K562 (cell line): ENCODE measurements at regions not wholly inside any gene's neighbourhood (a gene's known extent, or its start where the extent isn't known, plus 50 kb on each side); places are given as distances from the start of the nearest gene placed in this dataset.

Source experiments
- ATAC-seq: fragments of 200-7000 bp; cut with Tn5 transposase; 3 replicates; pipeline ENCODE4 v1.9.1; 2020; ENCODE audit warnings: moderate library complexity
- BruUV-seq: library from RNA; stranded (reverse); fragments of 400-500 nt; replicated peaks from 2 replicates; lab custom pipeline; 2021; lab: Mats Ljungman, UMichigan
- CTCF ChIA-PET: fragments of 300-600 bp; formaldehyde crosslinking; extraction: SDS; loops from one replicate; lab custom pipeline; 2021; ENCODE audit warnings: low intra/inter-chr PET ratio; lab: Yijun Ruan, JAX
- POLR2A ChIA-PET: fragments of 300-600, 350-650 bp; sonication (Branson Sonifier 250); formaldehyde crosslinking; extraction: SDS; loops from one replicate; lab custom pipeline; 2021; ENCODE audit warnings: antibody characterized with exemption, inconsistent platforms; lab: Yijun Ruan, JAX
- DNase-seq, 4 experiments: peaks; one replicate each; pipeline versions ENCODE4 v3.0.0 to v3.0.0-alpha.2; 2011 to 2018; ENCODE audit warnings: low spot score in 3 of 4, mixed read lengths in 3 of 4; ENCODE audit errors: extremely low read depth in 1 of 4
- FAIRE-seq: peaks from 2 replicates; lab custom pipeline; 2011; peaks lifted over from hg19 to GRCh38; lab: Jason Lieb, UNC
- H2AFZ ChIP-seq: 2 replicates; pipeline ENCODE4 v1.6.0; 2011; ENCODE audit warnings: low read depth, low read length, control low read depth, inconsistent platforms
- H3K27ac ChIP-seq: fragments of 200-600 bp; 3 replicates; pipeline ENCODE4 v1.8.0; 2011; ENCODE audit warnings: low read depth, mild to moderate bottlenecking, control low read depth, inconsistent platforms, low read length, moderate library complexity, mixed read lengths; ENCODE audit errors: extremely low read depth
- H3K27me3 ChIP-seq, 2 experiments: fragments of 300-600 bp in 1 of 2; 2 replicates in 1 of 2; 3 replicates in 1 of 2; pipeline versions ENCODE4 v1.6.0 to v1.8.0; 2011; ENCODE audit warnings: inconsistent platforms in 2 of 2, low read length in 2 of 2, mild to moderate bottlenecking in 1 of 2, mixed read lengths in 1 of 2, moderate library complexity in 1 of 2; ENCODE audit not compliant: control insufficient read depth in 2 of 2, insufficient read depth in 2 of 2
- H3K36me3 ChIP-seq: fragments of 300-600 bp; 3 replicates; pipeline ENCODE4 v1.8.0; 2011; ENCODE audit warnings: mild to moderate bottlenecking, low read length, inconsistent platforms; ENCODE audit not compliant: control insufficient read depth, insufficient read depth
- H3K4me1 ChIP-seq, 2 experiments: fragments of 200-600 bp in 1 of 2; replicated peaks in 1 of 2; 2 replicates in 1 of 2; 3 replicates in 1 of 2; pipeline versions ENCODE4 v1.5.1 to v1.8.0; 2011; ENCODE audit warnings: inconsistent platforms in 2 of 2, low read length in 2 of 2, mild to moderate bottlenecking in 1 of 2, mixed read lengths in 1 of 2, moderate library complexity in 1 of 2; ENCODE audit not compliant: control insufficient read depth in 2 of 2, insufficient read depth in 2 of 2
- H3K4me2 ChIP-seq: 2 replicates; pipeline ENCODE4 v1.6.1; 2011; ENCODE audit warnings: low read length, control low read depth, inconsistent platforms, mixed read lengths; ENCODE audit not compliant: insufficient read depth
- H3K4me3 ChIP-seq: fragments of 200-600 bp; sonication (generic), shearing (Covaris generic); 2 replicates; pipeline ENCODE4 v1.5.1; 2016; ENCODE audit warnings: control low read depth, inconsistent platforms
- H3K79me2 ChIP-seq: fragments of 200-600 bp; 3 replicates; pipeline ENCODE4 v1.8.0; 2011; ENCODE audit warnings: low read length, inconsistent platforms; ENCODE audit not compliant: control insufficient read depth, insufficient read depth
- H3K9ac ChIP-seq, 2 experiments: 2 replicates each; pipeline versions ENCODE4 v1.6.0 to v1.6.1; 2011; ENCODE audit warnings: low read depth in 2 of 2, low read length in 2 of 2, control low read depth in 1 of 2, inconsistent platforms in 1 of 2, mild to moderate bottlenecking in 1 of 2, mixed read lengths in 1 of 2; ENCODE audit not compliant: insufficient read depth in 1 of 2
- H3K9me1 ChIP-seq: one replicate; pipeline ENCODE4 v1.6.0; 2011; ENCODE audit warnings: inconsistent platforms, mild to moderate bottlenecking, low read length, moderate library complexity; ENCODE audit not compliant: control insufficient read depth, insufficient read depth
- H3K9me3 ChIP-seq: replicated peaks from 2 replicates; pipeline ENCODE4 v1.5.1; 2011; ENCODE audit warnings: low read depth, low read length, inconsistent platforms; ENCODE audit not compliant: control insufficient read depth, insufficient read depth
- H4K20me1 ChIP-seq: replicated peaks from 2 replicates; pipeline ENCODE4 v1.6.1; 2011; ENCODE audit warnings: low read length, inconsistent platforms, mixed read lengths; ENCODE audit not compliant: control insufficient read depth, insufficient read depth
- FOXJ2 ChIP-seq: fragments of 200-800 bp; sonication (Bioruptor generic); IDR thresholded peaks from 2 replicates; pipeline ENCODE4 v1.6.1; 2016; ENCODE audit warnings: missing genetic modification characterization, missing compliant biosample characterization
- FOXK1 ChIP-seq: sonication (generic); formaldehyde crosslinking; IDR thresholded peaks from 2 replicates; pipeline ENCODE4 v1.8.0; 2022; ENCODE audit warnings: missing genetic modification reagents, mild to moderate bottlenecking, borderline replicate concordance
- KLF10 ChIP-seq: fragments of 250-450 bp; sonication (Bioruptor Pico); IDR thresholded peaks from 2 replicates; pipeline ENCODE4 v1.6.1; 2021; ENCODE audit warnings: matching md5 sums
- L3MBTL2 ChIP-seq: fragments of 450-650 bp; IDR thresholded peaks from 2 replicates; pipeline ENCODE4 v1.6.1; 2016; ENCODE audit warnings: mild to moderate bottlenecking, moderate library complexity
- MTA3 ChIP-seq: fragments of 450-650 bp; formaldehyde crosslinking; IDR thresholded peaks from 2 replicates; pipeline ENCODE4 v1.6.1; 2017; ENCODE audit warnings: mild to moderate bottlenecking, borderline replicate concordance
- PATZ1 ChIP-seq: fragments of 250-450 bp; sonication (Bioruptor Pico); IDR thresholded peaks from 2 replicates; pipeline ENCODE4 v1.5.0; 2020; ENCODE audit warnings: mild to moderate bottlenecking, borderline replicate concordance
- PHB ChIP-seq: fragments of 250-450 bp; sonication (Bioruptor Pico); IDR thresholded peaks from 2 replicates; pipeline ENCODE4 v1.5.0; 2021
- TAF9B ChIP-seq: fragments of 450-650 bp; IDR thresholded peaks from 2 replicates; pipeline ENCODE4 v1.6.1; 2018; ENCODE audit warnings: mild to moderate bottlenecking; ENCODE audit not compliant: partially characterized antibody
- TAL1 ChIP-seq: fragments of 450-650 bp; IDR thresholded peaks from 2 replicates; pipeline ENCODE4 v1.6.1; 2016; ENCODE audit warnings: mild to moderate bottlenecking
- ZBED1 ChIP-seq: IDR thresholded peaks from 2 replicates; pipeline ENCODE4 v1.6.1; 2014
- WGBS: fragments of 100-300 bp; shearing (Covaris generic); methylation state at CpG from one replicate; pipeline ENCODE4 v1.1.6; 2016; ENCODE audit warnings: low coverage, mixed read lengths; ENCODE audit not compliant: insufficient coverage; ENCODE audit errors: missing lambda C conversion rate; 5-methylcytosine and 5-hydroxymethylcytosine counted together
- in situ Hi-C: fragments of 300-500 bp; cut with MboI; formaldehyde crosslinking; loops from 4 replicates; pipeline ENCODE4 v1.15.0; 2018; ENCODE audit warnings: inconsistent platforms, mixed read lengths
- intact Hi-C: fragments of 100-400 bp; cut with micrococcal nuclease; formaldehyde crosslinking; loops from 2 replicates; pipeline ENCODE4 v1.14.2; 2022

DNA sequence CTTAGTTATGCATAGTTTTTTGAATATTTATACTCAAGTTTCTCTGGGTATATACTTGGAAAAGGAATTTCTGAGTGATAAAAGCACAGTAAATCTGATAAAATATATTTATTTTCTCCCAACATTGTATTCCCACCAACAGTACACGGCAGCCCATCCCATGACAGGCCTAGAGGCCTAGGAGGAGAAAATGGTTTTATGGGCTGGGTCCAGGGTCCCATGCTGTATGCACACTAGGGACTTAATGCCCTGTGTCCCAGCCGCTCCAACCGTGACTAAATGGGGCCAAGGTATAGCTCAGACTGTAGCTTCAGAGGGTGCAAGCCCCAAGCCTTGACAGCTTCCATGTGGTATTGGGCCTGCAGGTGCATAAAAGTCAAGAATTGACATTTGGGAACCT is 1007.7 kb downstream of the DSC3 start:
- no peaks in the 10 kb centered on the region; the same call in 1 of the 2 replicates for H3K9me3 ChIP-seq
- intact Hi-C loops = no loop called here
- no peaks in the 10 kb centered on the region for H3K27me3 ChIP-seq
- BruUV-seq = no TSS peak
- no peak overlapping the region for H2AFZ ChIP-seq
- H3K4me1 ChIP-seq = no peaks in the 10 kb centered on the region
- in situ Hi-C loops = no loop called here
- H3K4me2 ChIP-seq = no peak overlapping the region
- no peak overlapping the region for H3K9ac ChIP-seq
- H3K27ac ChIP-seq = no peak overlapping the region
- H4K20me1 ChIP-seq = no peaks in the 10 kb centered on the region
- no peak for ATAC-seq
- CTCF ChIA-PET = no interaction called here
- H3K36me3 ChIP-seq = no peaks in the 10 kb centered on the region
- no peak for TF ChIP-seq FOXK1
- TF ChIP-seq L3MBTL2 = no peak
- TF ChIP-seq ZBED1 = no peak
- no peak for TF ChIP-seq PHB
- TF ChIP-seq TAL1 = no peak
- TF ChIP-seq PATZ1 = no peak
- no peak for TF ChIP-seq FOXJ2
- TF ChIP-seq MTA3 = no peak
- TF ChIP-seq KLF10 (CRISPR knock-in tag) = no peak
- TF ChIP-seq TAF9B = no peak
- H3K4me3 ChIP-seq = no peak overlapping the region
- no peaks in the 10 kb centered on the region for H3K79me2 ChIP-seq
- POLR2A ChIA-PET = no interaction called here
- DNase-seq = no peak
- no peaks in the 10 kb centered on the region for H3K9me1 ChIP-seq
- 0% methylated on average over 3 of the region's 3 CpGs for WGBS
- FAIRE-seq = no peak
